GM18508 (cell line): ENCODE measurements at regions not wholly inside any gene's neighbourhood (a gene's known extent, or its start where the extent isn't known, plus 50 kb on each side); places are given as distances from the start of the nearest gene placed in this dataset.
"Not testable (repeated sequence)": the region's sequence is repeated elsewhere in the genome, so short reads cannot be mapped to it uniquely, and the experiment has no call there.

ENCODE experiments used
- ATAC-seq: cut with Tn5 transposase; IDR thresholded peaks from one replicate; pipeline ENCODE4 v1.9.1; 2021; ENCODE audit warnings: moderate number of reproducible peaks; ENCODE audit not compliant: insufficient read depth, unreplicated experiment

- no peak for ATAC-seq
Measured at GRCh38 chr7:81098213-81098612, 179.4 kb upstream of the SEMA3C start.

GRCh38 chr7:81094952-81095351 lies 176.1 kb upstream of the SEMA3C start:
- no peak for ATAC-seq

- ATAC-seq = no peak
Measured at GRCh38 chr7:81081616-81082015, 162.8 kb upstream of the SEMA3C start.

GRCh38 chr7:81080553-81080952 lies 161.7 kb upstream of the SEMA3C start:
- no peak for ATAC-seq

- ATAC-seq = no peak
Measured at GRCh38 chr7:81079746-81080145, 160.9 kb upstream of the SEMA3C start.

- ATAC-seq = no peak
Measured at GRCh38 chr7:81075150-81075549, 156.3 kb upstream of the SEMA3C start.

- no peak for ATAC-seq
Measured at GRCh38 chr7:81074406-81074805, 155.6 kb upstream of the SEMA3C start.

GRCh38 chr7:81073931-81074251 lies 155.0 kb upstream of the SEMA3C start:
- no peak for ATAC-seq

- ATAC-seq = no peak
Measured at GRCh38 chr7:81070956-81071355, 152.1 kb upstream of the SEMA3C start.

GRCh38 chr7:81066797-81067196 lies 147.9 kb upstream of the SEMA3C start:
- no peak for ATAC-seq

GRCh38 chr7:81064426-81064825 lies 145.6 kb upstream of the SEMA3C start:
- ATAC-seq = no peak

- ATAC-seq = no peak
Measured at GRCh38 chr7:81062755-81063154, 143.9 kb upstream of the SEMA3C start.

- not testable (repeated sequence) for ATAC-seq
Measured at GRCh38 chr7:81057469-81057868, 138.6 kb upstream of the SEMA3C start.

GRCh38 chr7:81053623-81054022 lies 134.8 kb upstream of the SEMA3C start:
- ATAC-seq = no peak

- ATAC-seq = no peak
Measured at GRCh38 chr7:81051811-81052413, 133.1 kb upstream of the SEMA3C start.

- no peak for ATAC-seq
Measured at GRCh38 chr7:81045491-81046030, 126.7 kb upstream of the SEMA3C start.

GRCh38 chr7:81042646-81043045 lies 123.8 kb upstream of the SEMA3C start:
- ATAC-seq = not testable (repeated sequence)

GRCh38 chr7:81040496-81040895 lies 121.6 kb upstream of the SEMA3C start:
- no peak for ATAC-seq

- no peak for ATAC-seq
Measured at GRCh38 chr7:81036871-81037270, 118.0 kb upstream of the SEMA3C start.

- ATAC-seq = no peak
Measured at GRCh38 chr7:81036057-81036456, 117.2 kb upstream of the SEMA3C start.

GRCh38 chr7:81031996-81032395 lies 113.1 kb upstream of the SEMA3C start:
- no peak for ATAC-seq

GRCh38 chr7:81031243-81031642 lies 112.4 kb upstream of the SEMA3C start:
- ATAC-seq = no peak

GRCh38 chr7:81030472-81030871 lies 111.6 kb upstream of the SEMA3C start:
- ATAC-seq = no peak
